NCI-H82 treated with DMSO at 0.1 percent for 48 hours (cell line): ENCODE measurements at regions not wholly inside any gene's neighbourhood (a gene's known extent, or its start where the extent isn't known, plus 50 kb on each side); places are given as distances from the start of the nearest gene placed in this dataset.
A peak's percentile ranks its signal among the peaks of the same experiment; 100 is the strongest.

Experiments used
- DNase-seq: peaks from one replicate; lab custom pipeline; 2025; ENCODE audit not compliant: unreplicated experiment; lab: John Stamatoyannopoulos, UW

GRCh38 chr10:56662765-56663447, 301.8 kb upstream of the ZWINT start:
- no peak for DNase-seq

DNA sequence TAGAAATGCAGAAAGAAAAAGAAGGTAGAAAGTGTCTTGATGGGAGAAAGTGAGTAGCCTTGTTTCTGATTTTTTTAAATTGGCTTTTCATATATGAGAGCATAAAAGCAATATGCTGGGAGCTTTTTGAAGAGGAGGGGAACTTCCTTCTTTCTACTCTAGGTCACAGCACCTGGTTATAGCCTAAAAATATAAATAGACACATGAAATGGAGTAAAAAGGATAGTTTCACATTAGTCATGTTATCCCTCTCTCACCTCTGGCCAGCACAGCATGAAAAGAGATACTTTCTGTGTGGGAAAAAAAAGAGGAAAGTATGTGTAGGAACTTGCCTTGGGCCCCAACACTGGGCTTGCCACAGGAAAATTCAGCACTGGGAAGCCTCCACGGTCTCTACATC, 292.2 kb upstream of the ZWINT start:
- no peak for DNase-seq

GRCh38 chr10:56646329-56647111, 285.5 kb upstream of the ZWINT start:
- no peak for DNase-seq

GRCh38 chr10:56633876-56634452, 272.9 kb upstream of the ZWINT start:
- no peak for DNase-seq

DNA sequence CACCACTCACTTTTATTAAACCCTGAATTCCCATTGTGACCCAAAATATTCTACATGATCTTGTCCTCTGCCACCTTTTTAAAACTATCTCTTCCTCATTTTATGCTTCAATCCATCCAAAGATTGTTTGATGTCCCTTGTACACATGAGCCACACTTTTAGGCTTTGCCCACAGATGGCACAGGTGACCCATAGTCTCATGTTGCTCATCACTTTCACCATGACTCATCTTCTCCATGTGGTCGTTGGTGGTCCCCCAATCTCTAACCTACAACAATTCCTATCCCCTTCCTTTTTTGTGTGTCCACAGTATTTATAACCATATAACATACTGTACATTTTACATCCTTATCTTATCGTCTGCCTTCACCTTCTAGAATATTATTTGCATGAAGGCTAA, 271.5 kb upstream of the ZWINT start:
- no peak for DNase-seq

DNA sequence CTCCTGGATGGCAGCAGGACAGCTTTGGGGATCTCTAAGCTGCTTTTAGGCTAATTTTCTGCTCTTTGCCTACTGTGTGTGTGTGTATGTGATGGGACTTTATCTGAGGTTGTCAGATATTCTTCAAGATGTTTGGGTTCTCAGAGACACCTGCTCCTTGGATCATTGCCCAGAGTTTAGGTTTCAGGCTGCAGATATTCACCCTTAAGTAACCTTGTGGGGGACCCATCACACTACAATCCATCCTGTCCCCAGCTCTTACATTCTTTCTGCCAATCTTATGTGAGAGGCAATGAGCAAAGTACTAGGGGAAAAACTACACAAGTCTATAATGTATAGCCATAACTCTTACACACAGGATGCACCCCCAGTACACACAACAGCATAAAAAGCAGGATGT, 263.0 kb upstream of the ZWINT start:
- no peak for DNase-seq

GRCh38 chr10:56623064-56623463, 262.0 kb upstream of the ZWINT start:
- DNase-seq: no peak

DNA sequence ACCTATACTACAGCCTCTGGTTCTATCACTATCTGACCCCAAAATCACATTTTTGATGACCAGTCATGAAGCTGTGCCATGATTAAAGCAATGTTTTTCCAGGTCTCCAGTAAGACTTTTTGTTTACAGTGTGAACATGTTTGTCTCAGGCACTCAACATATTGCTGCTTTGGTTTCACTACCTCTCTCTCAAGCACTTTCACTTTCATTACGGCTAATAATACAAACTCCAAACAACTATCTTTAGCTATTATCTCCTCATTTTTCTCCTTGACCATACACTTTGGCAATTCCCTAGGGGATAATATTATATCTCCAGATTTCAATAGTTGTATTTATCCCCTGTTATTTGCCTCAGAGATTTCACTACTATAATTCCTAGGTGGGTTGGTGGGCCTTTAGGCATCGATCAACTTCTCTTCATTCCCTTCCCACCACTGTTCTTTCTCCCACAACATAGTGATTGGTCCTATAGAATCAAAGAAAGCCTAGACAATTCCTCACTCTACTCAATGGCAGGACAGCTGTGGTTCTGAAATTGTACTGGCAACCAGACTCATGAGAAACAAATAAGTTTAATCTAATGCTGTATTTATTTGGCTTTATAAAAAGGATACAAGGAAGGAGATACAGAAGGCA, 261.4 kb upstream of the ZWINT start:
- no peak for DNase-seq

- DNase-seq: no peak
These were observed 245.1 kb upstream of the ZWINT start for GRCh38 chr10:56606202-56606601.

- DNase-seq: peak; percentile 59
These were observed 244.0 kb upstream of the ZWINT start for GRCh38 chr10:56605051-56605450.

DNA sequence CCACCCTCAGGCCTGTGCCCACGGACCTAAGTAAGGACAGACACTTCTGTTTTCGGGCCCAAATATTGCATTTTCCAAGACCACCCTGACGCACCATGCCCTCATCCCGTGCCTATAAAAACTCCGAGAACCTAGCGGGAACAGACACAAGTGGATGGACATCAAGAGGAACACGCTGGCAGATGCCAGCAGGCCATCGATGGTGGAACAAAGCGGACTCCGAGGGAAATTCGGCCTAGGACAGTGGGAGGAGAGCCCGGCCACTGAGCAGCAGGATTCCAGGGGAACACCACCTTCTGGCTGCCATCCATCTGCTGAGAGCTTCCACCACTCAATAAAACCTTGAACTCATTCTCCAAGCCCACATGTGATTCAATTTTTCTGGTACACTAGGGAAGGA, 243.6 kb upstream of the ZWINT start:
- no peak for DNase-seq

- DNase-seq: no peak
These were observed 238.1 kb upstream of the ZWINT start for GRCh38 chr10:56599201-56599600.

DNA sequence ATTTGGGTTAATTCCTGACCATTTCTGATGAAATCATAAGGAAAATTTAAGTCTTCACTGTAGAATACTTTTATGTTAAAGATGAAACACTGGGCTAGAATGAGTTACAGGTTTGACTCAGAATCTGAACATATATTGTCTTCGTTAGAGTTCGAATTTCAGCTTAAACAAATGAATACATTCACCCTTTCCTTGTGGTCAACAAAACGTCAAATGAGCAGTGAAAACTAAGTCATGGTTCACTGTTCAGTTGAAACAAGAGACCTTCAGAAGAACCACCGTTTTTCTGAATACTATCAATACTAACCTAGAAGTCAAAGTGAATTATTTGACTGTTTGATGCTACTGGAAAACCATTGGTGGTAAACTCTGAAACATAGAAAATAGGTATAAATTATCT, 235.2 kb upstream of the ZWINT start:
- no peak for DNase-seq

- no peak for DNase-seq
These were observed 232.1 kb upstream of the ZWINT start for GRCh38 chr10:56593120-56593519.

DNA sequence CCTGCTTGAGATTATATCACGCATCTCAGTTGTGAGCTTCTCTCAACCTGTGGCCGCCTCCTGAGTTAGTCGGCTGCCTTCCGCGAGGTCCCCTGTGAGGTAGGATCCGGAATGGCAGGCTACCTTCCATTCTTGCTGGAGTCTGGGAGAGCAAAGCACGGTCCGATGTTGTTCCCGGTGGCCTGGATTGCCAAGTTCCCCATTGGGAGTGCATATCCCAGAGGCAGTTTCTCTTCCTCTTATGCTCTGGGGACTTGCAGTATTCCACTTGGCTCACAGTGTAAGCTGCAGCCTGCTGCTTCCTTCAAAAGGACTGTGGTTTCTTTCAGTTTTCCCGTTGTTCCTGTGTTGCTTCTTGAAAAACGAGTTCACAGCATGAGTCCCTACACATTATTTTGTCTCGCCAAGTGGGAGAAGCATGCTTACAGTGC, 225.4 kb upstream of the ZWINT start:
- DNase-seq: no peak

DNA sequence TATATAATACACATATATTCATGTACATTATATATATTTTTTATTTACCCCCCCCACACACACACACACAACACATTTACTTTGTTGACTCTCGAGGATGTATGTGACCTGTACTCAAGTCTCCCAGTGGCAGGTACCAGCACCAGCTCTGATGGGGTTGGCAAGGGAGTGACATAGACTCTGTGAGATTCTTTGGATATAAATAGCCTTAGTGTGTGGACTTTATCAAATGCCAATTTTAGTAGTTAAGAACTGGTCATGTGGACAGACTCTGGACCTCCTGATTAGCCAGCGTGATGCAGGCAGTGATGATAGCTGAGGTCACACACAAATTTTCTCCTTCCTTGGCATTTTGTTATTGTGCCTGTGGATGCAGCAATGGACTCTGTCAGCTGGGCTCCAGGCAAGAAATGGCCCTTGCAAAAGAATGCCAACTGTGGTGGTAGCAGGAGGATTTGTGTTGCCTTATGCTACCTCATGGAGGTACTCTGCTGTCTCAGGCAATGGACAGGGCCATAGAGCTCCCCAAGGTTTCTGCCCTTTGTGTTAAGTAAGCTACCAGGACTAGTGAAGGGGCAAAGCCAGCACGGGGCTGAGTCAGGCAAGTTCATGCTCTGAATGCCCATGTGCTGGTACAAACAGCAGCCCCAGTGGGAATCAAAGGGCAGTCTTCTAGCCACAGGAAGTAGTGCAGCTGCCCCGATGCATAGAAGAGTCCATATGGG, 224.6 kb upstream of the ZWINT start:
- DNase-seq: no peak

DNA sequence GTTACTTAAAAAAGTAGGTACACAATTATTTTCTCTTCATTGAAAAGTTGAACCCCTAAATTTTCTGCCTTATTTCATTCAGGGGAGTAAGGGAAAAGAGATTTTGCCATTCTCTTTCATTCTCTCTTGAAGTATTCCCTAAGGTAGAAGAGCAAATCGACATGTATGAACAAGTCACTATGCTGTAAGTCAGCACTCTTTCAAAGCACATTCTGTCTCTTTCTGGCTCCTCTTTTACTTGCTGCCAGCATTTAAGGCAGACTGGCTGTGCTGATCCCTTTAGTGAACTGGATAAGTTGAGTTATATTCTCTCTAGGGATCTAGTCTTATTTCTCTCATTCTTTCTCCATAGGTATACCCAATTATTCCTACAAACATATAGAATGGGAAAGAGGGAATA, 222.3 kb upstream of the ZWINT start:
- DNase-seq: no peak

- no peak for DNase-seq
These were observed 206.5 kb upstream of the ZWINT start for GRCh38 chr10:56567580-56567979.

GRCh38 chr10:56561336-56561735, 200.3 kb upstream of the ZWINT start:
- no peak for DNase-seq

GRCh38 chr10:56551037-56551436, 190.0 kb upstream of the ZWINT start:
- no peak for DNase-seq

- DNase-seq: peak; percentile 25
These were observed 186.1 kb upstream of the ZWINT start for GRCh38 chr10:56547163-56547562.
